KMS-11 (cell line): ENCODE measurements at regions not wholly inside any gene's neighbourhood (a gene's known extent, or its start where the extent isn't known, plus 50 kb on each side); places are given as distances from the start of the nearest gene placed in this dataset.
"Not testable (repeated sequence)": the region's sequence is repeated elsewhere in the genome, so short reads cannot be mapped to it uniquely, and the experiment has no call there.

Source experiments
- H2AFZ ChIP-seq: fragments of 200-600 bp; sonication (generic); 2 replicates; pipeline ENCODE4 v1.6.1; 2016; ENCODE audit warnings: antibody characterized with exemption, mixed run types, low read depth
- H3K27ac ChIP-seq: fragments of 200-600 bp; sonication (generic); 2 replicates; pipeline ENCODE4 v1.6.1; 2016; ENCODE audit warnings: mild to moderate bottlenecking, mixed run types
- H3K27me3 ChIP-seq: fragments of 200-600 bp; sonication (generic); 2 replicates; pipeline ENCODE4 v1.6.1; 2017; ENCODE audit warnings: mild to moderate bottlenecking, low read depth, mixed run types, moderate library complexity; ENCODE audit not compliant: insufficient read depth
- H3K36me3 ChIP-seq: fragments of 200-600 bp; sonication (generic); 2 replicates; pipeline ENCODE4 v1.6.1; 2017; ENCODE audit warnings: mild to moderate bottlenecking, mixed run types; ENCODE audit not compliant: insufficient read depth
- H3K4me1 ChIP-seq: fragments of 200-600 bp; sonication (generic); 2 replicates; pipeline ENCODE4 v1.6.1; 2016; ENCODE audit warnings: mild to moderate bottlenecking, low read depth, mixed run types; ENCODE audit not compliant: poor library complexity, severe bottlenecking
- H3K4me2 ChIP-seq: fragments of 200-600 bp; sonication (generic); 2 replicates; pipeline ENCODE4 v1.7.0; 2016; ENCODE audit warnings: mild to moderate bottlenecking, mixed run types
- H3K4me3 ChIP-seq: fragments of 200-600 bp; sonication (generic); IDR thresholded peaks from 2 replicates; pipeline ENCODE4 v1.6.1; 2017; ENCODE audit warnings: low read depth, low read length, mixed read lengths; ENCODE audit not compliant: insufficient read depth
- H3K79me2 ChIP-seq: fragments of 200-600 bp; sonication (generic); 2 replicates; pipeline ENCODE4 v1.6.1; 2016; ENCODE audit warnings: low read depth, mixed run types; ENCODE audit not compliant: insufficient read depth
- H3K9ac ChIP-seq: fragments of 200-600 bp; sonication (generic); 2 replicates; pipeline ENCODE4 v1.6.1; 2016; ENCODE audit warnings: mild to moderate bottlenecking, mixed run types
- H4K20me1 ChIP-seq: fragments of 200-600 bp; sonication (generic); 2 replicates; pipeline ENCODE4 v1.6.1; 2016; ENCODE audit warnings: mild to moderate bottlenecking, mixed run types; ENCODE audit not compliant: insufficient read depth
- TF ChIP-seq, protein P1 (sequence below): fragments of 200-600 bp; sonication (generic); conservative IDR thresholded peaks from 2 replicates; pipeline ENCODE4 v1.6.1; 2017; ENCODE audit warnings: low read depth, mild to moderate bottlenecking, antibody characterized with exemption, low read length, moderate library complexity, mixed read lengths

DNA sequence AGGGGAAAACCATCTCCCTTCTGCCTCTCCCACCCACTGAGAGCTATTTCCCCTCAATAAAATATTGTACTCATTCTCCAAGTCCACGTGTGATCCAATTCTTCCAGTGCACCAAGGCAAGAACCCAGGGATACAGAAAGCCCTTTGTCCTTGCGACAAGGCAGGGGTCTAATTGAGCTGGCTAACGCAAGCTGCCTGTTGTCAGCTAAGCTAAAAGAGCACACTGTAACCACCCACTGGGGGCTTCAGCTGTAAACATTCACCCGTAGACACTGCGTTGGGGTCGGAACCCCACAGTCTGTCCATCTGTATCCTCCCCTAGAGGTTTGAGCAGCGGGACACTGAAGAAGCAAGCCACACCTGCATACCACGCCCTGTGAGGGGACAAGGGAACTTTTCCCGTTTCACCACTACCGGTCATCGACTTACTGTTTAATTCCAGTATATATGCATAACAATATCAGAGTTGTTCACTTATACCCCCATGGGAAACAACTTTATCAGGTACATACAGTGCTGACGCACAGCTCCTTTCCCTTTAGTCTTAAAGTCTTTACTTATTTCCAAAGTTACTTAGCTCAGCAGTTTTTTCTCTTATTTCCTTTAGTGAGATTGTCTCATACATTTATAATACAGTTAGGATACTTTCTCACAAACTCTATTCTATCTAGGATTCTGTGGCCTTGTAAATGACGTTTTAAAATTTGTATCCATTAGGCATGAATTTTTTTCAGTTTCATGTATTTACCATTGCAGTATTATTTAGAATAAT is 721.6 kb downstream of the ANKRD7 start:
- Histone ChIP-seq H2AFZ (no peak overlapping the region; the same call in 1 of the 2 replicates), H3K27ac (no peak overlapping the region), H3K4me2 (no peak overlapping the region), H3K9ac (no peak overlapping the region), H3K27me3 (no peaks in the 10 kb centered on the region), H3K4me1 (no peaks in the 10 kb centered on the region), H3K36me3 (no peaks in the 10 kb centered on the region), H3K4me3 (no peak overlapping the region), H3K79me2 (no peaks in the 10 kb centered on the region), H4K20me1 (no peaks in the 10 kb centered on the region)
- TF ChIP-seq, protein P1, sequence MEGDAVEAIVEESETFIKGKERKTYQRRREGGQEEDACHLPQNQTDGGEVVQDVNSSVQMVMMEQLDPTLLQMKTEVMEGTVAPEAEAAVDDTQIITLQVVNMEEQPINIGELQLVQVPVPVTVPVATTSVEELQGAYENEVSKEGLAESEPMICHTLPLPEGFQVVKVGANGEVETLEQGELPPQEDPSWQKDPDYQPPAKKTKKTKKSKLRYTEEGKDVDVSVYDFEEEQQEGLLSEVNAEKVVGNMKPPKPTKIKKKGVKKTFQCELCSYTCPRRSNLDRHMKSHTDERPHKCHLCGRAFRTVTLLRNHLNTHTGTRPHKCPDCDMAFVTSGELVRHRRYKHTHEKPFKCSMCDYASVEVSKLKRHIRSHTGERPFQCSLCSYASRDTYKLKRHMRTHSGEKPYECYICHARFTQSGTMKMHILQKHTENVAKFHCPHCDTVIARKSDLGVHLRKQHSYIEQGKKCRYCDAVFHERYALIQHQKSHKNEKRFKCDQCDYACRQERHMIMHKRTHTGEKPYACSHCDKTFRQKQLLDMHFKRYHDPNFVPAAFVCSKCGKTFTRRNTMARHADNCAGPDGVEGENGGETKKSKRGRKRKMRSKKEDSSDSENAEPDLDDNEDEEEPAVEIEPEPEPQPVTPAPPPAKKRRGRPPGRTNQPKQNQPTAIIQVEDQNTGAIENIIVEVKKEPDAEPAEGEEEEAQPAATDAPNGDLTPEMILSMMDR = no peak

- Histone ChIP-seq H3K4me1 (no peaks in the 10 kb centered on the region), H3K79me2 (no peaks in the 10 kb centered on the region), H2AFZ (no peak overlapping the region), H3K4me2 (no peak overlapping the region), H4K20me1 (no peaks in the 10 kb centered on the region), H3K36me3 (no peaks in the 10 kb centered on the region), H3K27me3 (no peaks in the 10 kb centered on the region), H3K9ac (no peak overlapping the region), H3K4me3 (no peak overlapping the region), H3K27ac (no peak overlapping the region)
- TF ChIP-seq, protein P1 = no peak
Observed at GRCh38 chr7:118948508-118948907, 724.0 kb downstream of the ANKRD7 start.

DNA sequence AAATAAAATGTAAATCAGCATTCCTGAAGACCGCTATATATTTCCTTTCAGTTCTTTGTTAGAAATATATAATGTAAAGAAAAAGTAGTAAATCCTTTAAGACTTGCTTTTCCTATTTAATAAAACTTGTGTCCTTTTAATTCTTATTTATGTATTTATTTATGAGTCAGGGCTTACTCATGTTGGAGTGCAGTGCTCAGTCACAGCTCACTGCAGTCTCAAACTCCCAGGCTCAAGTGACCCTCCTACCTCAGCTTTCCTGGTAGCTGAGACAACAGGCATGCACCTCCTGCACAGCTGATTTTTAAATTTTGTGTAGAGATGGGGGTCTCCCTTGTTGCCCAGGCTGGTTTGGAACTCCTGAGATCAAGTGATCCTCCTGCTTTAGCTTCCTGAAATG is 724.5 kb downstream of the ANKRD7 start:
- Histone ChIP-seq H3K9ac (no peak overlapping the region), H3K4me3 (no peak overlapping the region), H2AFZ (no peak overlapping the region), H4K20me1 (no peaks in the 10 kb centered on the region), H3K27me3 (no peaks in the 10 kb centered on the region), H3K4me1 (no peaks in the 10 kb centered on the region), H3K79me2 (no peaks in the 10 kb centered on the region), H3K36me3 (no peaks in the 10 kb centered on the region), H3K4me2 (no peak overlapping the region), H3K27ac (no peak overlapping the region)
- TF ChIP-seq, protein P1 = no peak

GRCh38 chr7:118956285-118956684 is 731.8 kb downstream of the ANKRD7 start:
- H3K79me2 ChIP-seq, H3K27ac ChIP-seq, H3K27me3 ChIP-seq, H3K4me1 ChIP-seq, H3K4me3 ChIP-seq, H4K20me1 ChIP-seq, H3K4me2 ChIP-seq, H3K36me3 ChIP-seq, H3K9ac ChIP-seq, H2AFZ ChIP-seq: not testable (repeated sequence)

DNA sequence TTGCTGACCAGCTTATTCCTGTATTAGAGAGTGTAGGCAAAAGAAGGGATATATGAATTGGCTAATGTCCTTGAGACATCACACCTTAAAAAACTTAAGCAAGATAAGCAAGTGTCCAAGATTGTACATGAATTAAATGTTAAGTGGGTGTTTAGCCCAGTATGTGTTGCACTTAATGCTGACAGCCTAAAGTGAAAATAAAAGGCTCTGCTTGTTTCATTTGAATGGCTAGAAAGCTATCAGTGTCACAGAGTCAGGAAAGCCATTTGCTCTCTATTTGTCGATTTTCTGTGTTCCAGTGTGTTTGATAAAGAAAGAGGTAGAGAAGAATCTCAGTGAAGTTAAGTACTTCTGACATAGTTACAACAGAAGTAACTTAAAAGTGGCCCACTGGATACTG is 744.9 kb downstream of the ANKRD7 start:
- no peak overlapping the region for H3K4me2 ChIP-seq
- H3K4me3 ChIP-seq = no peak overlapping the region
- TF ChIP-seq, protein P1 = no peak

More for the DNA sequence above, 744.9 kb downstream of the ANKRD7 start:
- Histone ChIP-seq H3K4me1 (no peaks in the 10 kb centered on the region), H3K36me3 (no peaks in the 10 kb centered on the region), H3K27ac (no peak overlapping the region), H4K20me1 (no peaks in the 10 kb centered on the region), H3K9ac (no peak overlapping the region), H2AFZ (no peak overlapping the region), H3K79me2 (no peaks in the 10 kb centered on the region), H3K27me3 (no peaks in the 10 kb centered on the region)
